Prostate gland (tissue), 2 donors: ENCODE measurements at regions not wholly inside any gene's neighbourhood (a gene's known extent, or its start where the extent isn't known, plus 50 kb on each side); places are given as distances from the start of the nearest gene placed in this dataset.

ENCODE experiments used
- POLR2A ChIP-seq: fragments of 450-650 bp; IDR thresholded peaks from one replicate; pipeline ENCODE4 v1.6.1; 2016; ENCODE audit warnings: antibody characterized with exemption, mild to moderate bottlenecking
- POLR2AphosphoS5 ChIP-seq: sonication (generic); formaldehyde crosslinking; IDR thresholded peaks from one replicate; pipeline ENCODE4 v1.6.1; 2017; ENCODE audit warnings: antibody characterized with exemption
- TF ChIP-seq, protein P1 (sequence below), 4 experiments: fragments of 200-600 bp in 2 of 4; fragments of 450-650 bp in 2 of 4; sonication (generic) in 2 of 4; IDR thresholded peaks; 1 replicate in 3 of 4; 2 replicates in 1 of 4; pipeline ENCODE4 v1.5.1; 2016 to 2019; ENCODE audit warnings: antibody characterized with exemption in 4 of 4, mild to moderate bottlenecking in 2 of 4, moderate library complexity in 2 of 4

DNA sequence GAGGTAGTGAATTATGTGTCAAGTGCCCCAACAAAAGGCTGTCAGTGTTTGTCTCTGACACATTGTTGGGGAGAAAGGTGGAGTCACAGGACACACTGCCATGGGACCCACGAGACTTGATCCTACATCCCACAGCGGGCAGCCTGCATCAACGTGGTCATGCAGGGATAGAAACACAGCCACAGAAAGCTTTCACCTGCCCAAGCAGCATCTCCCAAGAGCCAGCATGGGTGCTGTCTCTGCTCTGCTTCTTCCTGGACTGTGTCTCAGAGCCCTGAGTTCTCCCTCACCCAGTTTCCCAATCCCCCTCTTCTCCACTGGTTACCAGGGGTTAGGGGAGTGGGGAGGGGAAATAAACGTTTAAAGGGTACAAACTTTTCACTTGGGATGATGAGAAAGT lies 97.2 kb downstream of the VPREB1 start:
- TF ChIP-seq, protein P1, sequence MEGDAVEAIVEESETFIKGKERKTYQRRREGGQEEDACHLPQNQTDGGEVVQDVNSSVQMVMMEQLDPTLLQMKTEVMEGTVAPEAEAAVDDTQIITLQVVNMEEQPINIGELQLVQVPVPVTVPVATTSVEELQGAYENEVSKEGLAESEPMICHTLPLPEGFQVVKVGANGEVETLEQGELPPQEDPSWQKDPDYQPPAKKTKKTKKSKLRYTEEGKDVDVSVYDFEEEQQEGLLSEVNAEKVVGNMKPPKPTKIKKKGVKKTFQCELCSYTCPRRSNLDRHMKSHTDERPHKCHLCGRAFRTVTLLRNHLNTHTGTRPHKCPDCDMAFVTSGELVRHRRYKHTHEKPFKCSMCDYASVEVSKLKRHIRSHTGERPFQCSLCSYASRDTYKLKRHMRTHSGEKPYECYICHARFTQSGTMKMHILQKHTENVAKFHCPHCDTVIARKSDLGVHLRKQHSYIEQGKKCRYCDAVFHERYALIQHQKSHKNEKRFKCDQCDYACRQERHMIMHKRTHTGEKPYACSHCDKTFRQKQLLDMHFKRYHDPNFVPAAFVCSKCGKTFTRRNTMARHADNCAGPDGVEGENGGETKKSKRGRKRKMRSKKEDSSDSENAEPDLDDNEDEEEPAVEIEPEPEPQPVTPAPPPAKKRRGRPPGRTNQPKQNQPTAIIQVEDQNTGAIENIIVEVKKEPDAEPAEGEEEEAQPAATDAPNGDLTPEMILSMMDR (IDR thresholded peaks at IDR 0.05) = no peak
- TF ChIP-seq POLR2A (no peak), POLR2AphosphoS5 (no peak)
